ENCODE measurements at regions not wholly inside any gene's neighbourhood (a gene's known extent, or its start where the extent isn't known, plus 50 kb on each side); places are given as distances from the start of the nearest gene placed in this dataset.
"Not testable (repeated sequence)": the region's sequence is repeated elsewhere in the genome, so short reads cannot be mapped to it uniquely, and the experiment has no call there.

DNA sequence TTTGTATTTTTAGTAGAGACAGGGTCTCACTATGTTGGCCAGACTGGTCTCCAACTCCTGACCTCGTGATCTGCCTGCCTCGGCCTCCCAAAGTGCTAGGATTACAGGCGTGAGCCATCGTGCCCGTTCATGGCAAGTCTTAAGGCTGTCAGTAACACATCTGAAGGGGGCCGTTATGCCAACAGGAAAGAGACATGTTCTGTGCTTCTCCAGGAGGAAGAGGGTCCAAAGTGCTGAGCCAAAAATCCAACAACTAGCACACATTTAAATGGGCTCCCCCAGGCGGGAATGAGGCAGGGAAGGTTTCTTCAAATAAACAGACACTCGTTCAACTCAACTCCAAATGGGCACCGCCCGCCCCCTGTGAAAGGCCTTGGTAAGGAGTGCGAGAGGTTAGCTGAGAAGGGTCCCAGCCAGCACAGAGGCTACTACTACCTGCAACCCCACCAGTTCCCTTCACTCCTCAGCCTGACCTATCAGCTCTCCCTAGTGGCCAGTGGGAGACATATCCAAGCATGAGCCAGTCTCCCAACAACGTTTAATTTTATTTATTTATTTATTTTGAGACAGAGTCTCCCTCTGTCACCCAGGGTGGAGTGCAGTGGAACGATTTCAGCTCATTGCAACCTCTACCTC is 84.1 kb upstream of the DMRT1 start:
- DNase-seq (ENCODE audit: low read depth in 2 of 3, low spot score in 2 of 3), result no peak

DNA sequence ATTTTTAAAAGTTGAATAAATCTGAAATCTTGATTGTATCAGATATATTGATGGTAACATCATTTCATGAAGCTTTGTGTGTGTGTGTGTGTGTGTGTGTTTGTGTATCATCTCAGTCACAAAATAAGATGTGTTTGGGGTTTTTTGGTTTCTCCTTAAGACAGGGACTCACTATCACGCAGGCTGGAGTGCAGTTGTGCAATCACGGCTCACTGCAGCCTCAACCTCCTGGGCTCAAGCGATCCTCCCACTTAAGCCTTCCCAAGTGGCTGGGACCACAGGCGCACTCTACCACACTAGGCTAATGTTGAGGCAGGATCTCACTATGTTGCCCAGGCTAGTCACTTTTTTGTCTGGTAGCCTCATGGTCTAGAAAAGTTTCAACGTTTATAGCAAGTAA is 83.4 kb upstream of the DMRT1 start:
- no peak for DNase-seq (ENCODE audit: low read depth in 2 of 3, low spot score in 2 of 3)

DNA sequence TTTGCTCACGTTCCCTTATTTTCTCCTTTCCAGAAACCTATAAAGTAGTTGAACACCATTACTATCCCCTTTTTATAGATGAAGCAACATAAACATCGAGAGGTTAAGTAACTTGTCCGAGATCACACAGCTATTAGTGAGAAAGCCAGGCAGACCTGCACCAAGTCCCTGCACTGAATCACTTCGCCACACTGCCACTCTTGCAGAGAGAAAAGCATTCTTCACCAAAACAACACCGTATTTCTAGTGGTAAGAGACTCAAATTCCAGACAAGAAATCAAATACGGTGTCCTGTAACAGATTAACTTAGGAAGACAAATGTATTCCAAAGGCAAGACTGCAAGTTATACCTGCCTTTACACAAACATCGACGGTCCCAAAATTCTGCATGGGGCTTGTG is 82.0 kb upstream of the DMRT1 start:
- DNase-seq (ENCODE audit: low read depth in 2 of 3, low spot score in 2 of 3), result no peak

DNA sequence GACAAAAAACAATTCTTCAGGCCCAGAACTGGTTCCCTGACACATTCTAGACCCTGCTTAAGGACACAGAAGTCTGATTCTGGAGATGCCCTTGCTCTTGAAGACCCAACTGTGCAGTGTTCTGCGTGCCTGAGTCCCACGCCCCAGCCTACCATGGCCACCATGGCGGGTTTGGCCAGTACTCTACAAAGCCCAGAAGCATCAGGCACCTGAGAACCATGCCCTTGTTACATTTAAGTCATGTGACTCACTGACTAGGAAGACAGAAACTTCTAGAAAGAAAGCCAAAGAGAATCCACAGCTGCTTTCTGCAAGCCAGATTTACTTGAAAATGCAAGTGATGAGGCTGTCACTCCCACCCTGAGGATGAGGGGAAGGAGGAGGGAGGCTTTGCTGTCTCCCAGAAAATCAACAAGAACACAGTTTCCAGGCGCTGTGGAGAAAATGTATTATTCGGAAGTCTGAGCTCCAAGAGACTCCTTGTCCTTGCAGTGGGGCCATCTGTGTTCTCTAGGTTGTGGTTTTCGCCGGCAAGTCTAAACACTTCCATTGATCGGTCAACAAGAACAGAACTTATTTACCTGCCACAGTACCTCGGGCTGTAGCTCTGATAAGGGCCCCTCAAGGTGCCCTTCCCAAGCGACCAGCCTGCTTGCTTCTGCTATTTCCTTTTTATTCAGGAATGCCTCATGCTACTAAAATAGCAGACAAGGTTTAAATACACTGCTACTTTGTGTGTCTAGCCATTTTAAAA is 81.3 kb upstream of the DMRT1 start:
- no peak for DNase-seq (ENCODE audit: low read depth in 2 of 3, low spot score in 2 of 3)

GRCh38 chr9:761176-761792 is 80.2 kb upstream of the DMRT1 start:
- no peak for DNase-seq (ENCODE audit: low read depth in 2 of 3, low spot score in 2 of 3)

- no peak for DNase-seq (ENCODE audit: low read depth in 2 of 3, low spot score in 2 of 3)
Observed at GRCh38 chr9:761793-762560, 79.5 kb upstream of the DMRT1 start.

DNA sequence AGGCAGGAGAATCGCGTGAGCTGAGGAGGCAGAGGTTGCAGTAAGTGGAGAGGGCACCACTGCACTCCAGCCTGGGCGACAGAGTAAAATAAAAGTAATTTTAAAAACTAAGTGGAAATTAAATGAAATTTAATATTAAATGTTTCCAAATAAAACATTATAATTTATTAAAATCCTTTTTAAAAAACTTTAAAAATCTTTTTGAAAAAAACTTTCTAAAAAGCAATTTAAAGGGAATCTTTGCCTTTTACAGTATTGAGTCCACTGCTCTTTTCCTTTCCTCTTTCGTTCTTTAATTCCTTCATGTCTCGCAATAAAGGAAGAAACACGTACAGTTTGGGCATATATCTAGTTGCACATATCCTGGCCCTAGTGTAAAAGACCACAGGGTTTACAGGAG is 77.8 kb upstream of the DMRT1 start:
- no peak for DNase-seq (ENCODE audit: low read depth in 2 of 3, low spot score in 2 of 3)

GRCh38 chr9:764105-764524 is 77.4 kb upstream of the DMRT1 start:
- peak in 1 of 3 experiments; percentile 5 for DNase-seq (ENCODE audit: low read depth in 2 of 3, low spot score in 2 of 3)

DNA sequence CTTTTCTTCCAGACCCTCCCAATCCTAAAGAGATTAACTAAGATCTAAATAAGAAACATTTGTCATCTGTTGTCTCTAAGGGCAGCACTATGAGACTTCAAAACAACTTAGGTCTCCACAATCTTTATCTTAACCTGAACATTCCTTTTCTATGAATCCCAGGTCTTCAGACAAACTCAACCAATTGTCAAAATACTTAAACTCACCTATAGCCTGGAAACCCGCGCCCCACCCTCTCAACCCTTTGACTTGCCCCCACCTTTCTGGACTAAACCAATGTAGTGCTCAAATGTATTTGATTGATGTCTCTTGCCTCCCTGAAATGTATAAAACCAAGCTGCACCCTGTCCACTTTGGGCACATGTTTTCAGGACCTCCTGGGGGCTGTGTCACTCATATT is 76.5 kb upstream of the DMRT1 start:
- no peak for DNase-seq (ENCODE audit: low read depth in 2 of 3, low spot score in 2 of 3)

- DNase-seq (ENCODE audit: low read depth in 2 of 3, low spot score in 2 of 3), result not testable (repeated sequence)
Observed at GRCh38 chr9:767061-767561, 74.4 kb upstream of the DMRT1 start.

GRCh38 chr9:776086-776485 is 65.4 kb upstream of the DMRT1 start:
- no peak for DNase-seq (ENCODE audit: low read depth in 2 of 3, low spot score in 2 of 3)

- DNase-seq (ENCODE audit: low read depth in 2 of 3, low spot score in 2 of 3), result no peak
Observed at GRCh38 chr9:777978-778377, 63.5 kb upstream of the DMRT1 start.

- DNase-seq (ENCODE audit: low read depth in 2 of 3, low spot score in 2 of 3), result no peak
Observed at GRCh38 chr9:784202-784601, 57.3 kb upstream of the DMRT1 start.

- DNase-seq (ENCODE audit: low read depth in 2 of 3, low spot score in 2 of 3), result no peak
Observed at GRCh38 chr9:784916-785315, 56.6 kb upstream of the DMRT1 start.

DNA sequence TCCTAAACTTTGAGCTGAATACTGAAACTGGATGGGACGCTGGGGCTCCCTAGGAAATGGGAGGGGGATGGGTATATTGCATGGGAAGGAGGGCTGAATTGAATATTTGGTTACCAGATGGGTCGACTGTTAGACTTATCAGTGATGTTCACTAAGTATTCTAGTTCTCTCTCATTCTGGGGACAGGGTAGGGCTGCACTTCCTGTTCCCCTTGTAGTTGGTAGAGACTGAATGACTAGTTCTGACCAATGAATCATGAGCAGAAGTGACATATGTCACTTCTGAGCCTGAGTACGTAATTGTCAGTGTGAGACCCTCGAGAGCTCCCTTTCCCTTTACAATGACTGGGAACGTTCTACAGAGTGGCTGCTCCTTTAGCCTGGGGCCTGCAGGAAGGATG is 55.5 kb upstream of the DMRT1 start:
- DNase-seq (ENCODE audit: low read depth in 2 of 3, low spot score in 2 of 3), result no peak

DNA sequence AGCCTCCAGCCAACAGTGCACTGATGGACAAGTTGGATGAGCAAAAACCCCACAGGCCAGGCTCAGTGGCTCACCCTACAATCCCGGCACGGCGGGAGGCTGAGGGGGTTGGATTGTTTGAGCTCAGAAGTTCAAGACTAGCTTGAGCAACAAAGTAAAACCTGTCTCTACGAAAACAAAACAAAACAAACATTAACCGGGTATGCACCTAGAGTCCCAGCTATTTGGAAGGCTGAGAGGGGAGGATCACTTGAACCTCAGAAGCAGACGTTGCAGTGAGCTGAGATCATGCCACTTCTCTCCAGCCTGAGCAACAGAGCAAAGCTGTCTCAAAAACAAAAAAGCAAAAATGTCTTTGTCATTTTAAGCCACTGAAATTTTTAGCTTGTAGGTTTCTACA is 55.1 kb upstream of the DMRT1 start:
- DNase-seq (ENCODE audit: low read depth in 2 of 3, low spot score in 2 of 3), result no peak

GRCh38 chr9:788777-789176 is 52.7 kb upstream of the DMRT1 start:
- DNase-seq (ENCODE audit: low read depth in 2 of 3, low spot score in 2 of 3), result no peak
